ENCODE measurements at regions not wholly inside any gene's neighbourhood (a gene's known extent, or its start where the extent isn't known, plus 50 kb on each side); places are given as distances from the start of the nearest gene placed in this dataset.

- no peaks in the 10 kb centered on the region for H3K27me3 ChIP-seq
- no peaks in the 10 kb centered on the region for H4K20me1 ChIP-seq
- H3K27ac ChIP-seq = no peak overlapping the region
- H3K4me3 ChIP-seq = no peak overlapping the region
- H3K4me1 ChIP-seq = no peaks in the 10 kb centered on the region
- TF ChIP-seq Cebpa-rat (IDR thresholded peaks at IDR 0.05) = no peak
- H3K4me2 ChIP-seq = no peak overlapping the region
- peaks cover 18% of the 10 kb centered on the region for H3K9me3 ChIP-seq
- H3K36me3 ChIP-seq = no peaks in the 10 kb centered on the region; the same call in 1 of the 2 replicates
- H3K9ac ChIP-seq = no peak overlapping the region
These were observed 1957.9 kb downstream of the SUCLG1 start for GRCh38 chr2:82501217-82501616.

DNA sequence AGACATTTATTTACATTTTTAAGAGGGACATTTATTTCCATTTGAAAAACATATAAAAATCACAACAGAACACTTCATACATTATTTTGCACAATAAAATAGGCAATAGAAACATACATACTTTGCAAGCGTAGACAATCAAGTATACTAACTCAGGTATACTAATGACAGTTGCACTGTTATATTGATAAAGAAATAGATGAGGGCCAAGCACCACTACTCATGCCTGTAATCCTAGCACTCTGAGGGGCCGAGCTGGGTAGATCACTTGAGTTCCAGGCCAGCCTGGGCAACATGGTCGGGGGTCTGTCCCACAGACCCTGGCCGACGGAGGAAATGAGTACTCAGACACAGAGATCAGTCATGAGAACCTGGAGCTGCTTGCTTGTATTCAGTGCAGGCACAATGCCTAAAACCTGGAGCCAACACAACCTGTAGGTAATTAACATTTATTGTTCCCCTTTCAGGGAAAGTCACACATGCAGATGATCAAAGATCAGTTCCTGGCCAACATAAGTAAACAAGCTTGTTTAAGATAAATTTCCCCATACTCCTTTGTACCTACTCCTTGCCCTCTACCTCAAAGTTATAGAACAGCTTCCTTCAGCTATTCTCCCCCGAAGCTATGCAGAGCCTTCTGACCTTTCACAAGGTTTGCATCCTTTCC lies 1960.2 kb downstream of the SUCLG1 start:
- Histone ChIP-seq H3K27ac (no peak overlapping the region), H3K4me2 (no peak overlapping the region), H3K27me3 (no peaks in the 10 kb centered on the region), H3K9me3 (peaks cover 18% of the 10 kb centered on the region), H3K4me1 (no peaks in the 10 kb centered on the region), H3K9ac (no peak overlapping the region), H3K36me3 (no peaks in the 10 kb centered on the region; the same call in 1 of the 2 replicates), H3K4me3 (no peak overlapping the region), H4K20me1 (no peaks in the 10 kb centered on the region)
- TF ChIP-seq Cebpa-rat (IDR thresholded peaks at IDR 0.05) = no peak

- no peak for TF ChIP-seq Cebpa-rat (IDR thresholded peaks at IDR 0.05)
- Histone ChIP-seq H3K4me3 (no peak overlapping the region), H4K20me1 (no peaks in the 10 kb centered on the region), H3K27me3 (no peaks in the 10 kb centered on the region), H3K27ac (no peak overlapping the region), H3K9ac (no peak overlapping the region), H3K36me3 (no peaks in the 10 kb centered on the region), H3K9me3 (no peaks in the 10 kb centered on the region), H3K4me1 (no peaks in the 10 kb centered on the region), H3K4me2 (no peak overlapping the region)
These were observed 1964.3 kb downstream of the SUCLG1 start for GRCh38 chr2:82494739-82495138.

GRCh38 chr2:82491591-82491990 lies 1967.5 kb downstream of the SUCLG1 start:
- no peak for TF ChIP-seq Cebpa-rat (IDR thresholded peaks at IDR 0.05)
- Histone ChIP-seq H3K4me3 (no peak overlapping the region), H3K36me3 (no peaks in the 10 kb centered on the region), H3K27ac (no peak overlapping the region), H4K20me1 (no peaks in the 10 kb centered on the region), H3K4me1 (no peaks in the 10 kb centered on the region), H3K9ac (no peak overlapping the region), H3K27me3 (no peaks in the 10 kb centered on the region), H3K9me3 (no peaks in the 10 kb centered on the region), H3K4me2 (no peak overlapping the region)

DNA sequence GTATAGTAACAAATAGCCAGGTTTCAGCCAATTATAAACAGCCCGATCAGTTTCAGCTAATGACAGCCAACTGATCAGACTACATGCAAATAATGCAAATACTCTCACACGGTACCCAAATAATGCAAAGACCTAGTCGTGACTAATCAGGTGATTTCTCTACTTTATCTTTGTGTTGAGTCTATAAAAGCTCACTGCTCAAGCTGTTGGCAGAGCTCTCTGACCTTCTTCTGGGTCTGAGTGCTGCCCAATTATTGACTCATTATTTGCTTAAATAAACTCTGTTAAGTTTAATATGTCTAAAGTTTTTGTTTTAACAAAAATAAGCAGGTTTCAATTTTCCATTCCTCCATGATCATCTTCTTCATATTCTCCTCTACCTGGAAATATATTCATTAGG lies 1971.7 kb downstream of the SUCLG1 start:
- Histone ChIP-seq H3K27ac (no peak overlapping the region), H3K4me1 (no peaks in the 10 kb centered on the region), H3K4me3 (no peak overlapping the region), H3K9ac (no peak overlapping the region), H4K20me1 (no peaks in the 10 kb centered on the region), H3K4me2 (no peak overlapping the region), H3K36me3 (no peaks in the 10 kb centered on the region), H3K27me3 (no peaks in the 10 kb centered on the region), H3K9me3 (no peaks in the 10 kb centered on the region)
- no peak for TF ChIP-seq Cebpa-rat (IDR thresholded peaks at IDR 0.05)

- H3K27me3 ChIP-seq = no peaks in the 10 kb centered on the region
- no peaks in the 10 kb centered on the region for H3K4me1 ChIP-seq
- H3K27ac ChIP-seq = no peak overlapping the region
- no peak overlapping the region for H3K9ac ChIP-seq
- no peak overlapping the region for H3K4me2 ChIP-seq
- H3K9me3 ChIP-seq = no peaks in the 10 kb centered on the region
- no peaks in the 10 kb centered on the region for H3K36me3 ChIP-seq
- TF ChIP-seq Cebpa-rat (IDR thresholded peaks at IDR 0.05) = no peak
- H3K4me3 ChIP-seq = no peak overlapping the region
- no peaks in the 10 kb centered on the region for H4K20me1 ChIP-seq
These were observed 1973.4 kb downstream of the SUCLG1 start for GRCh38 chr2:82485701-82486100.

DNA sequence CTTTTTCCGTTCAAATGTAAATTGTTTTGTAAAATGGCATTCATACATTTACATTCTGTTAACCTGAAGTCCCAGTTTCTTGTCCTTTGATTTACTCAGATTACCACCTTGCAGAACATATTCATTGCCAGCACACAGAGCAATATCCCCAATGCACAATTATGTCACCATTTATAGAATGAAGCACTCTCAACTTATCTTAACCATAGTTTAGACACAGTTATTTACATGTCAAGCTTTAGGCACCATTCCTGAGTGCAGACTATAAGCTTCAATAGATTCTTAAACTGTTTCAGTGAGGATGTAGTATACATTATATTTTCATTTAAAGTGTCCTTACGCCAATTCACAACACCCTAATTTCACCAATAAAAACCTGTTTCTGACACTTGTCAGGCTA lies 1977.9 kb downstream of the SUCLG1 start:
- no peak for TF ChIP-seq Cebpa-rat (IDR thresholded peaks at IDR 0.05)
- Histone ChIP-seq H3K36me3 (no peaks in the 10 kb centered on the region), H3K27ac (no peak overlapping the region), H3K9me3 (no peaks in the 10 kb centered on the region), H3K4me3 (no peak overlapping the region), H3K9ac (no peak overlapping the region), H3K27me3 (no peaks in the 10 kb centered on the region), H3K4me2 (no peak overlapping the region), H4K20me1 (no peaks in the 10 kb centered on the region), H3K4me1 (no peaks in the 10 kb centered on the region)

GRCh38 chr2:82478641-82479040 lies 1980.4 kb downstream of the SUCLG1 start:
- no peak overlapping the region for H3K4me3 ChIP-seq
- H3K4me2 ChIP-seq = no peak overlapping the region
- no peak overlapping the region for H3K27ac ChIP-seq
- H3K9ac ChIP-seq = no peak overlapping the region
- no peaks in the 10 kb centered on the region for H4K20me1 ChIP-seq
- no peaks in the 10 kb centered on the region for H3K36me3 ChIP-seq
- no peaks in the 10 kb centered on the region for H3K9me3 ChIP-seq
- H3K4me1 ChIP-seq = no peaks in the 10 kb centered on the region
- no peak for TF ChIP-seq Cebpa-rat (IDR thresholded peaks at IDR 0.05)
- no peaks in the 10 kb centered on the region for H3K27me3 ChIP-seq

DNA sequence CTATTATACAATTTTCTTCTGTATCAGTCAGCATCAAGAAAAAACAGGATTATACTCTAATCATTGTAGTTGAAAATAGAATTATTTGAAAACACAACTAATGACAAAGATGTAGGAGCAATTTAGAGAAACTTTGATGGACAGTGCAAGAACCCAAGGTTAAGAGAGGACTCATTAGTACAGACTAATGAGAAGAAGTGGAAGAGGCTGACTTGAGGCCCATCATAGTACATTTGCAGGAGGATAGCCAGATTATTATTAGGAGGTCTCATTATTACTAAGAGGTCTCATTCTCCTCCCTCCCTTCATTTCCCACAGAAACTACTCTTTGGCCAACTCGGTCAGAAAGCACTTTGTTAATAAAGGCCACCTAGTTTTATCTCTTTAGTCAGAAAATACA lies 1983.0 kb downstream of the SUCLG1 start:
- H3K4me3 ChIP-seq = no peak overlapping the region
- H3K4me2 ChIP-seq = no peak overlapping the region
- no peak overlapping the region for H3K27ac ChIP-seq
- H4K20me1 ChIP-seq = no peaks in the 10 kb centered on the region
- H3K9ac ChIP-seq = no peak overlapping the region
- H3K4me1 ChIP-seq = no peaks in the 10 kb centered on the region
- no peaks in the 10 kb centered on the region for H3K27me3 ChIP-seq
- H3K36me3 ChIP-seq = no peaks in the 10 kb centered on the region
- no peaks in the 10 kb centered on the region for H3K9me3 ChIP-seq
- TF ChIP-seq Cebpa-rat (IDR thresholded peaks at IDR 0.05) = no peak

- no peak overlapping the region for H3K27ac ChIP-seq
- H3K36me3 ChIP-seq = no peaks in the 10 kb centered on the region
- H4K20me1 ChIP-seq = no peaks in the 10 kb centered on the region
- H3K4me2 ChIP-seq = no peak overlapping the region
- no peak overlapping the region for H3K4me3 ChIP-seq
- no peaks in the 10 kb centered on the region for H3K9me3 ChIP-seq
- H3K27me3 ChIP-seq = no peaks in the 10 kb centered on the region
- no peak for TF ChIP-seq Cebpa-rat (IDR thresholded peaks at IDR 0.05)
- H3K4me1 ChIP-seq = no peaks in the 10 kb centered on the region
- no peak overlapping the region for H3K9ac ChIP-seq
These were observed 2030.8 kb downstream of the SUCLG1 start for GRCh38 chr2:82428251-82428650.

DNA sequence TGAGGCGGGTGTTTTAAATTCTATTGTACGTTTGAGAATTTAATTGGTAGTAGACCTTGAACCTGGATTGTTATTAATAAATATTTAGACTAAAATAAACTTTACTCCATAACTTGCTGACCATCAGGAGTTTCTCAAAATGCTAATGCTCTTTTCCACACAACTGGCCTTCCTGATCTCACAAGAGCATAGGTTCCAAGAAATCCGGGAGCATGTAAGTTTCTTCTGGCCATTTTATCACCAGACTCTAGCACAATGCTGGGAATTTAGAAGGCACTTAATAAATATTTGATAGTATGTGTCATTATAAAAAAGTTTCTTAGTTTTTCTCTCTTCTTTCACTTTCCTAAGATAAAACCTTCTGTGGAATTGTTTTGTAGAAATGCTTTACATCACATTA lies 2047.1 kb downstream of the SUCLG1 start:
- H3K9ac ChIP-seq = no peak overlapping the region
- no peak for TF ChIP-seq Cebpa-rat (IDR thresholded peaks at IDR 0.05)
- no peak overlapping the region for H3K4me2 ChIP-seq
- H3K27me3 ChIP-seq = no peaks in the 10 kb centered on the region
- H3K9me3 ChIP-seq = no peaks in the 10 kb centered on the region
- H4K20me1 ChIP-seq = no peaks in the 10 kb centered on the region
- H3K4me3 ChIP-seq = no peak overlapping the region
- H3K4me1 ChIP-seq = peaks cover 8% of the 10 kb centered on the region; the same call in 1 of the 2 replicates
- no peaks in the 10 kb centered on the region for H3K36me3 ChIP-seq
- no peak overlapping the region for H3K27ac ChIP-seq
